CD4-positive, alpha-beta T cell (primary cell): ENCODE measurements at regions not wholly inside any gene's neighbourhood (a gene's known extent, or its start where the extent isn't known, plus 50 kb on each side); places are given as distances from the start of the nearest gene placed in this dataset.

ENCODE experiments used
- ATAC-seq: fragments of 200-7000 bp; cut with Tn5 transposase; one replicate; pipeline ENCODE4 v1.10.0; 2022; ENCODE audit warnings: mild to moderate bottlenecking; ENCODE audit not compliant: poor library complexity
- CTCF ChIA-PET: fragments of 350-600 bp; sonication (Branson Sonifier 250); formaldehyde crosslinking; loops from one replicate; lab custom pipeline; 2021; ENCODE audit warnings: antibody characterized with exemption, inconsistent platforms; lab: Charles Lee
- POLR2A ChIA-PET: fragments of 350-600 bp; sonication (Branson Sonifier 250); formaldehyde crosslinking; loops from one replicate; lab custom pipeline; 2021; ENCODE audit warnings: antibody characterized with exemption, inconsistent platforms; lab: Charles Lee
- DNase-seq, 14 experiments: peaks; one replicate each; pipeline ENCODE4 v3.0.0-alpha.2; 2013 to 2020; ENCODE audit warnings: mixed read lengths in 2 of 14
- H3K27ac ChIP-seq, 2 donors: one replicate each; pipeline versions ENCODE4 v1.5.1 to v1.7.0; 2013; ENCODE audit warnings: low read length in 2 of 2, low read depth in 1 of 2, mild to moderate bottlenecking in 1 of 2
- H3K27me3 ChIP-seq, 2 experiments: 1 replicate in 1 of 2; 2 replicates in 1 of 2; pipeline versions ENCODE4 v1.6.1 to v1.7.0; 2013; ENCODE audit warnings: low read length in 2 of 2, control low read depth in 1 of 2, mild to moderate bottlenecking in 1 of 2, moderate library complexity in 1 of 2; ENCODE audit not compliant: insufficient read depth in 2 of 2, control insufficient read depth in 1 of 2
- H3K36me3 ChIP-seq: one replicate; pipeline ENCODE4 v1.6.1; 2013; ENCODE audit warnings: low read length, control low read depth; ENCODE audit not compliant: insufficient read depth
- H3K4me1 ChIP-seq: one replicate; pipeline ENCODE4 v1.6.1; 2013; ENCODE audit warnings: low read length, control low read depth; ENCODE audit not compliant: insufficient read depth
- H3K4me3 ChIP-seq: one replicate; pipeline ENCODE4 v1.5.1; 2013; ENCODE audit warnings: mild to moderate bottlenecking, low read length, moderate library complexity
- H3K9me3 ChIP-seq, 2 experiments: 1 replicate in 1 of 2; 2 replicates in 1 of 2; pipeline versions ENCODE4 v1.6.1 to v1.7.0; 2013; ENCODE audit warnings: low read length in 2 of 2, mild to moderate bottlenecking in 2 of 2, control low read depth in 1 of 2, moderate library complexity in 1 of 2; ENCODE audit not compliant: control insufficient read depth in 1 of 2, insufficient read depth in 1 of 2
- H3K27ac Mint-ChIP-seq: one replicate; pipeline ENCODE4 v1.8.0; 2020; ENCODE audit warnings: mixed read lengths
- H3K27me3 Mint-ChIP-seq: one replicate; pipeline ENCODE4 v1.8.0; 2021; ENCODE audit warnings: mixed read lengths
- H3K36me3 Mint-ChIP-seq: one replicate; pipeline ENCODE4 v1.8.0; 2021; ENCODE audit warnings: low read depth, mixed read lengths
- H3K4me1 Mint-ChIP-seq: one replicate; pipeline ENCODE4 v1.8.0; 2021; ENCODE audit warnings: low read depth, mixed read lengths
- H3K4me3 Mint-ChIP-seq: one replicate; pipeline ENCODE4 v1.8.0; 2020; ENCODE audit warnings: mild to moderate bottlenecking, mixed read lengths
- H3K9me3 Mint-ChIP-seq: one replicate; pipeline ENCODE4 v1.8.0; 2020; ENCODE audit warnings: mixed read lengths
- CTCF ChIP-seq: fragments of 200-600 bp; IDR thresholded peaks from one replicate; pipeline ENCODE4 v1.8.0; 2022; ENCODE audit warnings: antibody characterized with exemption, mild to moderate bottlenecking
- intact Hi-C, 2 experiments: fragments of 100-400 bp; cut with DNase I in 1 of 2; cut with micrococcal nuclease in 1 of 2; formaldehyde crosslinking; loops; one replicate each; pipeline versions ENCODE4 v1.15.1 to v1.9.0; 2023 to 2025; cut with DNase I, micrococcal nuclease

- ChIA-PET CTCF (no interaction called here), POLR2A (no interaction called here)
- Mint-ChIP-seq H3K4me3 (no peak overlapping the region), H3K9me3 (peaks cover 15% of the 10 kb centered on the region), H3K27me3 (no peaks in the 10 kb centered on the region), H3K4me1 (no peaks in the 10 kb centered on the region), H3K36me3 (no peaks in the 10 kb centered on the region), H3K27ac (no peak overlapping the region)
- no peaks in the 10 kb centered on the region for H3K4me1 ChIP-seq
- H3K4me3 ChIP-seq, result no peak overlapping the region
- intact Hi-C loops, result no loop called here
- TF ChIP-seq CTCF, result no peak
- no peaks in the 10 kb centered on the region for H3K9me3 ChIP-seq
- DNase-seq (no peak), ATAC-seq (no peak)
- no peak overlapping the region for H3K27ac ChIP-seq
- no peaks in the 10 kb centered on the region for H3K27me3 ChIP-seq
- no peaks in the 10 kb centered on the region for H3K36me3 ChIP-seq
Measured at GRCh38 chrX:145694048-145694447, 123.6 kb upstream of the SLITRK2 start.

- Histone ChIP-seq H3K27ac (no peak overlapping the region), H3K36me3 (no peaks in the 10 kb centered on the region), H3K27me3 (no peaks in the 10 kb centered on the region), H3K4me3 (no peak overlapping the region), H3K4me1 (no peaks in the 10 kb centered on the region), H3K9me3 (no peaks in the 10 kb centered on the region)
- no peak for TF ChIP-seq CTCF
- H3K27me3 Mint-ChIP-seq, result no peaks in the 10 kb centered on the region
- H3K4me3 Mint-ChIP-seq, result no peak overlapping the region
- ChIA-PET POLR2A (no interaction called here), CTCF (no interaction called here)
- no peak for ATAC-seq
- H3K36me3 Mint-ChIP-seq, result no peaks in the 10 kb centered on the region
- H3K9me3 Mint-ChIP-seq, result no peaks in the 10 kb centered on the region
- no peak overlapping the region for H3K27ac Mint-ChIP-seq
- no peaks in the 10 kb centered on the region for H3K4me1 Mint-ChIP-seq
- intact Hi-C loops, result no loop called here
- DNase-seq, result no peak
Measured at GRCh38 chrX:145715641-145716138, 101.9 kb upstream of the SLITRK2 start.

GRCh38 chrX:145716226-145716625, 101.4 kb upstream of the SLITRK2 start:
- Histone ChIP-seq H3K4me3 (no peak overlapping the region), H3K27me3 (no peaks in the 10 kb centered on the region), H3K36me3 (no peaks in the 10 kb centered on the region), H3K9me3 (no peaks in the 10 kb centered on the region), H3K27ac (no peak overlapping the region), H3K4me1 (no peaks in the 10 kb centered on the region)
- no peak for TF ChIP-seq CTCF
- H3K27me3 Mint-ChIP-seq, result no peaks in the 10 kb centered on the region
- no peak for ATAC-seq
- H3K36me3 Mint-ChIP-seq, result no peaks in the 10 kb centered on the region
- ChIA-PET POLR2A (no interaction called here), CTCF (no interaction called here)
- H3K4me1 Mint-ChIP-seq, result no peaks in the 10 kb centered on the region
- H3K9me3 Mint-ChIP-seq, result no peaks in the 10 kb centered on the region
- DNase-seq, result no peak
- intact Hi-C loops, result no loop called here
- no peak overlapping the region for H3K4me3 Mint-ChIP-seq
- H3K27ac Mint-ChIP-seq, result no peak overlapping the region
